HTR-8/SVneo (cell line): ENCODE measurements at regions not wholly inside any gene's neighbourhood (a gene's known extent, or its start where the extent isn't known, plus 50 kb on each side); places are given as distances from the start of the nearest gene placed in this dataset.

ENCODE experiments used
- DNase-seq: peaks from one replicate; pipeline ENCODE4 v3.0.0; 2011; ENCODE audit warnings: low spot score, mixed read lengths; ENCODE audit not compliant: insufficient read length
- FAIRE-seq: peaks from 2 replicates; lab custom pipeline; 2011; peaks lifted over from hg19 to GRCh38; lab: Jason Lieb, UNC

GRCh38 chr2:220877897-220878296 is 694.2 kb downstream of the EPHA4 start:
- FAIRE-seq = no peak
- no peak for DNase-seq

DNA sequence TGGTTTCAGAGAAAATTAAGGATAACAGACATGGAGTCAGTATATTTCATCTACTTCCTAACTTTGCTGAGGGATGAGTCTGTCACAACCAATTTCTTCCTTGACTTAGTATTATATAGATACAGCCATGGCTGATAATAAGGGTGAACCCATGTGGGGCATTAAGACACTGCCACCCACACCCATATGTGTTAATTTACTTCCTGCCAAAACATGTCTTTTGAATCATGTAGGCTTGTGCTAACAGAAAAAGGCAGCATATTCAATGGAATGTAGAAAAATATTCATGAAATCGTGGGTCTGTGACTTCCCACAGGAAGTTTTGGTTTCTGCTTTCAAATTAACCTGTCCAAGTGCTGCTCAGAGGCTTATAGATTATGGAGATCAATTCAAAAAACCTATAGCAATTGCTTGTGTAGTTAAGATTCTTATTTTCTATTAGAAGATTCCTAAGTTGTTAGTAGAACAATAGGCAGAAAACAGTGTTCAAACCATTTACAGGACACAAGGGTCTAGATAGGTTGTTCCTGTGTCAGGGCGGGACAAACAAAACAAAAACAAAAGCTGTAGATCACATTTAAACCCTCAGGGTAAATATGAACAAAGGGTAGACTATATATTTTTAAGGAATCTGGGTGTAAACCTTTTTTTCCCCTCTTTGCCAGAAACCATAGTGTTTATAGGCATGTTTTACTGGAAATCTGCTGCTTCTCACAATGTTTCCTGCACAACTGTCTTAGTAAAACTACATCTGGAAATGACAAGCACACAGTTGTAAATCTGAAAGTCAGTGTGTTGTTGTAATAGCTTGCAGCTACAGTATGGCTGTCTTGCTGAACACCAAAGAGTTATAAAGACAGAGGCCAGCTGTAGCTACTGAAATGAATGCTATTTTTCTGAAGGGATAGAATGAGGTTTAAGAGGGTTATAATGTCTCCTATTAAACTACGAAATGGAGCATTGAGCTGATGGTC is 691.2 kb downstream of the EPHA4 start:
- no peak for DNase-seq
- FAIRE-seq = no peak

GRCh38 chr2:220882507-220882906 is 689.6 kb downstream of the EPHA4 start:
- no peak for DNase-seq
- no peak for FAIRE-seq

- FAIRE-seq (no peak), DNase-seq (no peak)
These were observed 686.5 kb downstream of the EPHA4 start for GRCh38 chr2:220885593-220885992.

DNA sequence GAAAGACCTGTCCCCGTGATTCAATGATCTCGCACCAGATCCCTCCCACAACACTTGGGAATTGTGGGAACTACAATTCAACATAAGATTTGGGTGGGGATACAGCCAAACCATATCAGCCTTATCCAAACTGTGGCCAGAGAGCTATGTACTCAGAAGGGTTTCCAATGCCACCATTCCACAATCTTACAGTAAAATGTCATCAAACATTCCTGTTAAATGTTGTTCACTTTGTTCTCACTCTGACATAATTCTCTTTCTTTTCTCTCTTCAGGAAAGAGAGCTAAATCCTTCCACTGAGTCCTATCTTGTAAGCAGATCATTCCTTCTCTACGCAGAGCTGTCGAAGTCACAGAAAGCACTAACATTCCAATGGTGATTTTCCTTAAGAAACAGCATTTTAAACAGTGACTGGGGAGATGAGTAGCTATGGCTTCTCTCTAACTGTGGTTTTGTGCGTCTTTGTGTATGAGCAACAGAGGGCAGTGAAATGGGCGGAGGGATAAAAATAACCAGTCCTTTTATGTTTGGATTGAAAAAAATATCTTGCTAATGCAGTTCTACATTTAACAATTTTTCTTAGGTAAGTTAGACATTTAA is 684.7 kb downstream of the EPHA4 start:
- FAIRE-seq (no peak), DNase-seq (no peak)

DNA sequence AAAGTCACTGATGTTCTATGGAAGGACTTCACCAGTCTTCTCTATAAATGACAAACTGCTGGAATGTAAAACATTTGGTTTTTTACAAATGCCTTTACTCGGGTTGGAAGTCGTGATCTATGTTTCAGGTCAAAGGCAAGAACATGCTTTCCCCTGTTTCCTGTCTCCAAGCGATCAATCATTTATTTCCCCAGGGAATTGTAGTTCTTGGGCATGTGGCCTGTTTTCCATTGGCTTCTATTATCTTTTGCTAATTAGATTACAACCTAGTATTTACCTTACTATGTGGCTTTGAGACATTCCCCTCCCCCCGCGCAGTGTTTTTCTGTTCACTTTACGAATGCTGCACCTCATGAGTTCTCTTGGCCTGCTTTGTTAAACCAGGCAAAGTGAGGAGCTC is 684.2 kb downstream of the EPHA4 start:
- FAIRE-seq = no peak
- DNase-seq = no peak

GRCh38 chr2:220890931-220891330 is 681.2 kb downstream of the EPHA4 start:
- FAIRE-seq = no peak
- no peak for DNase-seq

DNA sequence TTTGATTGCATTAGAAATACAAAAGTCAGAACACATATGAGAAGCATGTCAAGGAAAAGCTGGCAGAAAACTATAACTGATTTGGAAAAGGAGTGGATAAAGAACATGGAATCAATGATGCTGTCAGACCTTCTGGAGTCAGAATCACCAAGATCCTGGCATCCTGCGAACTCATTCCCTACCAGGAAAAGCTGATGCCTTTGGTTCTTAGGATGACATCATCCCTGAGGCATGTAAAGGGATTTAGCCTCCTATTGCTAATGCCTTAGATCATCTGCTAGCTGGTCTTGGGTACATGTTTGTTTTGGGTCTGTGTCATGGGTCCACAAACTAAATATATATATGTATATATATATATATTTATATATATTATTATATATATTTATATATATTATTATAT is 680.7 kb downstream of the EPHA4 start:
- DNase-seq = peak; percentile 80
- FAIRE-seq = no peak

DNA sequence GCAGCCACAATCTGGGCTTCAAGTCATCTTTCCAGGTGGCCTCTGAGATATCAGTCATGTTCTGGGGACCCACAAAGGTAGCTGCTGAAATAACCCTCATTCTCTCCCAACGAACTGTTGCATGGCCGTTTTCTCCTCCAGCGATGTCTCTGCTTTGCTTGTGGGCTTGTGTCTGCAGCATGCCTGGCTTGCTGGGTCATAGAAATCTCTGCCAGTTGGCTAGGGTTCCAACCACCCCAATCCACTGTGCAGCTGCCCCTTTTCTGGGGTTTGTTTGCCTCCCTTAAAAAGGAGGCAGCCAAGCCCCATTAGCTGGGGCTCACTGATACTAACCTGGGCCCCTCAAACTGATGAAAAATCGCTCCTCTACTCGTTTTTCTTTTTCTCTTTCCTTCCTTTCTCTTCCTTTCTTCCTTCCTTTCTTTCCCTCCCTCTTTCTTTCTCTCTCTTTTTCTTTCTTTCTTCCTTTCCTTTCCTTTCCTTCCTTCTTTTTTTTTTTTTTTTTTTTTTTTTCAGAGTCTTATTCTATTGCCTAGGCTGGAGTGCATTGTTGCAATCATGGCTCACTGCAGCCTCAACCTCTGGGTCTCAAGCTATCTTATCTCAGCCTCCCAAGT is 680.0 kb downstream of the EPHA4 start:
- FAIRE-seq = no peak
- DNase-seq = no peak

DNA sequence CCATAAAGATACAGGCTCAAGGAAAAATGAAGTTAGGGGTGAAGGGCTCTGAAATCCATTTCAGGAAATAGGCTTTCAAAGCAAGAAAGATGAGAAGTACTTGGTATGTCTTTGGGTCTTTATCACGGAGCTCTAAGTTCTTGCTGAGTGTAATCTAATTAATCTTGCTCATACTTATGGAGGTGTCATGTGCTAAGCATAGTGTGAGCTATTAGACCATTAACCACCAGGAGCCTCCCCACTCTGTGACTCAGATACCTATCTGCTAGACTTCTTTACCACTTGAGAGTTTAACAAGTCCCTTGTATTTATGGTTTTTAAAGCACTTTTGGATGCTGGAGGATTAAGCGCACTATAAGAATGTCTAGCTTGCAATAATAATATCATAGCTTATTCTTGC is 678.7 kb downstream of the EPHA4 start:
- DNase-seq = no peak

DNA sequence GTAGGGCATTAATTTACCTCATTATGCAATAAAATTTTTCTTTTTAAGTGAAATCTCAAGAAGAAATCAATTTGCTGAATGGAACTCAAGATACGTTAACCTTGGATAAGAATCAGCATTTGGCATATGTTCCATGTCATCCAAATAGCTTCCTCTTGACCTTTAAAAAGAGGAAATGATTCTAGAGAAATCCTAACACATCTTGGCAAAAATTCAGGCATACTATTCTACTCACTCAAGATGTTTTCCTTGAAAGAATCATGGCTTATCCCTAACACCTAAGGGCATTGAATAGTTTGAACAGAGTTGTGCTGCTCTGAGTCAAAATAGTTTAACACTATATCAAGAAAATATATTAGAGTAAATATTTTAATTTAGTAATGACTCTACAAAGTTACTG is 678.0 kb downstream of the EPHA4 start:
- FAIRE-seq = no peak
- no peak for DNase-seq

More for the DNA sequence above, 678.7 kb downstream of the EPHA4 start:
- FAIRE-seq = no peak

DNA sequence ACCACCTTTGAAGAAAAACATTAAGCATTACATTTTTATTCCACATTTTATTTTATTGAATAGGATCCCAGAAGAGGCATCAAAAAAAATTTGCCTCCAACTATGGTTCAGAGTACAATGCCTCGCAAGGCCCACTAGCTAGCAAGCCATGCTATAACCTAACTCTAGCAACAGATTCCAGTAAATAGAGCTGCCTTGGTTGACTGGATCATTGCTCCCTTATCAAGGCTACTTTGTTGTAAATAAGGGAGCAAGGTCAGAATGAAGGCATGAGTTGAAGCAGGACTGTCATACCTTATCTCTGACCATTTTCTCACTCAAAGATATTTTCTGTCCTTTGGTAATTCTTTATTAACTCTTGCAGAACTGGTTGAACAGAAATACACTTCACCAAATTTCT is 672.6 kb downstream of the EPHA4 start:
- no peak for FAIRE-seq
- DNase-seq = no peak

DNA sequence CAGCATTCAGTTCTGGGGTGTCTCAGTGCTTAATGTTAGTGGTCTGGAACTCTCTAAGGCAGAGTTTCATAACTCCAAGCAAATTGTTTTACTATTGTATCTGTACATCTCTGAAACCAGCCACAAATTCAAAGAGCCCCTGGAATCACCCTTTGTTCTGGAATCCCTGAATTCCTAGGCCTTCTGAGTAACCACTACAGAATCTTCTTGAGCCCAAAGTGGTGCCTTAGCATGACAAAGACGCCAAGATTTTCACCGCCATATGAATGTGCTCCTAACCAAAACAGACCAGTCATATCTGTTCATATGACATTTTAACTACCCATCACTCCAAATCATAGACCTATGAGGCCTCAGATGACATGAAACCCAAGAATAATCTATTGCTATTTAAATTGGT is 668.1 kb downstream of the EPHA4 start:
- FAIRE-seq = no peak
- no peak for DNase-seq

DNA sequence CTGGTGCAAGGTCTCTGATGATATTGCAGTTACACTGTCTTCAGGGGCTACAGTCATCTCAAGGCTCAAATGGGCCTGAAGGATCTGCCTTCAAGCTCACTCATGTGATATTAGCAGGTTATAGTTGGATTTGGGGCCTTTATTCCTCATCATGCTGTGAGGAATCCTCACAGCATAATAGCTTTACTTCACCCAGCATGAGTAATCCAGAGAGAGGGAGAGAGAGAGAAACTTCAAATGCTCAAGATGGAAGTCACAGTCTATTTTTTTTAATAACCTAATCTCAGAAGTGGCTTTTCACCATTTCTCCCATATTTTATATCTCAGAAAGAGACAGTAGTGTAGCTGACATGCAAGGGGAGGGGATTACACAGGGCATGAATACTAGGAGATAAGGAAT is 658.7 kb downstream of the EPHA4 start:
- DNase-seq (no peak), FAIRE-seq (no peak)

DNA sequence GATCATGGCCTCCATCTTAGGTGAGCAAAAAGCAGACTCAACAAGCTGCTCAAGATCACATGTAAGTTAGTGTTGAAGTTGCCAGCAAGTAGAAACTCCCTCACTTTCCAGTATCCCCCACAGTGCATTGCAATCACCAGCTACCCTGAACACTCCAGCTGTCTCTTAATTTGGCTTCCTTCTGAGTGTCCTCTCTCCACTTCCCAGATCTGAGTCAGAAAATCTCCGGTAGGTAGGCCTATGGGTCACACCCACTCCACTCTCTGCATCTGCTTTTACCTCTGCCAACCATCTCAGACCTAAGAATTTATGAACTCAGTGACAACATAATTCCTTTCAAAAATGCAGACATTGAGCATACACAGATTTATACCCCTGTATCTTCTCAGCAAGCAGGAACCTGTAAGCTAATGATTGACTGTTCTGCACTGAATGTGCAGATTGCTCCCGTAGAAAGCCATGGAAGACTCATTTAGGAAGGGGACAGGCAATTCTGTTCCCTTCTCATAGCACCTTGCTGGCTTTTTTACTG is 656.9 kb downstream of the EPHA4 start:
- no peak for DNase-seq
- no peak for FAIRE-seq

GRCh38 chr2:220916931-220917330 is 655.2 kb downstream of the EPHA4 start:
- FAIRE-seq = no peak
- DNase-seq = no peak

DNA sequence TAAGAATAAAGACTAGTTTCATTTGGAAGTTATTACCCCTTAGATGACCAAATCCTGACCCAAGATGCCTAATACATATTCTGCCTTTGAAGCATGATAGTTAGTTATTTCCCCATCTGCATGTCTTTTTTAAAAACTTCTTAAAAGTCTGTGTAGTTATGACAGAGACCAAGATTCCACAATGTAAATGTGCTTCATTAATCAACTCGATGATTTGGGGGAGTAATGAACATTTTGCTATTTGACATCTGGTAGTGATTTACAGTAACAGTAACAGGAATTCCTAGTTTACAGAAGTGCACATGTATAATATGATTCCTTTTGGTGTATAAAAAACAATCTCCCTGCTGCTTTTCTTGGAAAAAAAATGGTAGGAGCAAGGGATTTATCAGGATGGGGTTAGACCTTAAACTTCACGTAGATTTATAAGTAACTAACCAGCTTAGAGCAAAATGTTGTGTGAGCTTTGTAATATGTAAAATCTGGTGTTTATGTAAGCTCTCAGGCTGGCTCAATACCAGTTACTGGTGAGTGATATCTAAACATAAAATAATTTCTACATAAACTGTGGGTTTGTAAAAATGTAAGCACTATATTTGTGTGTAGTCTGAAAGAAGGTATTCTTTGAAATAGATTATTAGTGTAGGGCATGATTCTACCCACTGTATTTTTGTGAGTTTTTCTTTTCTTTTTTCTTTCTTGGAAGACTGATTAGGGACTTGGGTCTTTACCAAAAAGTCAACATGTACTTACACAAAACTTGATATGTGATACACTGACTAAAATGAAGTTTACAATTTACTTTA is 641.6 kb downstream of the EPHA4 start:
- DNase-seq (no peak), FAIRE-seq (no peak)

DNA sequence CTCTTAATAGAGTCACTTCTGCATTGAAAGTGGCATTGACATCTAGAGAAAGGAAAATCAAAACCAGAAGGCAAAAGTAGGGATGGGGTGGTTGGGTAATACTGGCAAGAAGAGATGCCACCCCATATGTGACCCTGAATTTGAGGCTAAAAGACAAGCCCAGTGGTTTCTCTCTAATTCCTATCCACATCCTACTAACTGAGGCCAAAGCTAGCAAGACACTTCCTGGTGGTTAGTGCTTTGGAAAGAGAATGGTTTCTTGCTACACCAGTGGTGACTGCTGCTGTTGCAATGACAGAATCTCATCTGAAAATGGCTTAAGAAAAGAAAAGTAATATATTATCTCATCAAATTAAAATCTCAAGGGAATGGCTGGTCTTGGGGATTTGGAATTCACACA is 640.6 kb downstream of the EPHA4 start:
- DNase-seq (no peak), FAIRE-seq (no peak)

GRCh38 chr2:220932041-220932440 is 640.1 kb downstream of the EPHA4 start:
- FAIRE-seq = no peak
- DNase-seq = no peak

DNA sequence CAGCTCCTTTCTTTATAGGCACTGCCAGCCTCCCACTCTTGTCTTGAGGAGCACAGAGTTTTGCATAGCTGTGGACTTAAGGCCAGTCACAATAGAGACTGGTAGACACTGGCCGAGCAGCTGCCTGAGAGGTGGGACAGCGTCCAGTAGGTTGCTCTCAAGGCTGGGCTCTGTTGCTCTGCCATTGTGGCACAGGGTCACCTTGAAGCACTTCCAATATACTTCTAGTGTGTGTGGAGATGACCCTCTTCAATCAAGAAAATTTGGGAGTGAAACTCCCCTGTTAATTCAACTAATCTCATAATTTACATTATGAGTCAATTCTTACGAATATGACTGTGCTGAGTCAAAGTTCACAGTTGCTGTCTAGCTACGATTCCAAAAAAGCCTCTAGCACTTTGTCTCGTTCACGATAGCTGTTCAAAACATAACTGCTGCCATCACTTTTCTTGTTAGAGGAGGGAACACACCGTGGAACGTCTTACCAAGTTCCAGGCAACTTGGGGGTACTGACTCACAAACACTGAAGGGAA is 636.2 kb downstream of the EPHA4 start:
- FAIRE-seq (no peak), DNase-seq (no peak)
